Left ventricle myocardium inferior (tissue), 1 donor: ENCODE measurements at regions not wholly inside any gene's neighbourhood (a gene's known extent, or its start where the extent isn't known, plus 50 kb on each side); places are given as distances from the start of the nearest gene placed in this dataset.
A peak's percentile ranks its signal among the peaks of the same experiment; 100 is the strongest.

Source experiments
- DNase-seq: peaks from one replicate; pipeline ENCODE4 v3.0.0-alpha.2; 2020
- H3K27ac ChIP-seq: fragments of 200-600 bp; replicated peaks from 2 replicates; pipeline ENCODE4 v1.8.0; 2021
- H3K27me3 ChIP-seq: fragments of 200-600 bp; 2 replicates; pipeline ENCODE4 v1.8.0; 2021; ENCODE audit warnings: low read depth
- H3K36me3 ChIP-seq: fragments of 200-600 bp; 2 replicates; pipeline ENCODE4 v1.8.0; 2021
- H3K4me1 ChIP-seq: fragments of 200-600 bp; 2 replicates; pipeline ENCODE4 v1.8.0; 2021
- H3K4me3 ChIP-seq: fragments of 200-600 bp; 2 replicates; pipeline ENCODE4 v1.8.0; 2021; ENCODE audit warnings: mild to moderate bottlenecking, moderate library complexity
- H3K9me3 ChIP-seq: fragments of 200-600 bp; replicated peaks from 2 replicates; pipeline ENCODE4 v1.8.0; 2021
- CTCF ChIP-seq: fragments of 200-600 bp; IDR thresholded peaks from 2 replicates; pipeline ENCODE4 v1.8.0; 2021; ENCODE audit warnings: antibody characterized with exemption, mild to moderate bottlenecking, borderline replicate concordance
- intact Hi-C: fragments of 100-400 bp; cut with micrococcal nuclease; formaldehyde crosslinking; loops from one replicate; pipeline ENCODE4 v1.11.0; 2022
- donor health status: DM: no; HTN: yes; CAD: no; lungs with severe emphysema.

- intact Hi-C loops, result no loop called here
- no peak overlapping the region for H3K4me3 ChIP-seq
- no peak for TF ChIP-seq CTCF
- H3K27me3 ChIP-seq, result peaks cover 30% of the 10 kb centered on the region
- no peaks in the 10 kb centered on the region for H3K9me3 ChIP-seq
- H3K4me1 ChIP-seq, result no peaks in the 10 kb centered on the region
- no peak overlapping the region for H3K27ac ChIP-seq
- no peak for DNase-seq
- no peaks in the 10 kb centered on the region for H3K36me3 ChIP-seq
Measured at GRCh38 chr10:108904163-108904838, 1019.0 kb downstream of the XPNPEP1 start.

- DNase-seq, result no peak
- no peak for TF ChIP-seq CTCF
- Histone ChIP-seq H3K4me1 (no peaks in the 10 kb centered on the region), H3K4me3 (no peak overlapping the region), H3K27me3 (peaks cover 15% of the 10 kb centered on the region), H3K36me3 (no peaks in the 10 kb centered on the region), H3K9me3 (no peaks in the 10 kb centered on the region), H3K27ac (peak overlapping the region; percentile 11)
- intact Hi-C loops, result no loop called here
Measured at GRCh38 chr10:108902619-108903285, 1020.6 kb downstream of the XPNPEP1 start.

- DNase-seq, result no peak
- H3K4me3 ChIP-seq, result no peak overlapping the region
- no peaks in the 10 kb centered on the region for H3K4me1 ChIP-seq
- intact Hi-C loops, result no loop called here
- H3K36me3 ChIP-seq, result no peaks in the 10 kb centered on the region
- H3K27me3 ChIP-seq, result peaks cover 12% of the 10 kb centered on the region
- H3K9me3 ChIP-seq, result no peaks in the 10 kb centered on the region
- H3K27ac ChIP-seq, result peak overlapping the region; percentile 11
- no peak for TF ChIP-seq CTCF
Measured at GRCh38 chr10:108901781-108902618, 1021.3 kb downstream of the XPNPEP1 start.

- no peak overlapping the region for H3K27ac ChIP-seq
- intact Hi-C loops, result no loop called here
Measured at GRCh38 chr10:108899670-108900069, 1023.6 kb downstream of the XPNPEP1 start.

More at GRCh38 chr10:108899670-108900069, 1023.6 kb downstream of the XPNPEP1 start:
- Histone ChIP-seq H3K4me3 (no peak overlapping the region), H3K27me3 (peaks cover under 1% of the 10 kb centered on the region), H3K9me3 (no peaks in the 10 kb centered on the region), H3K36me3 (no peaks in the 10 kb centered on the region), H3K4me1 (no peaks in the 10 kb centered on the region)
- TF ChIP-seq CTCF, result no peak
- DNase-seq, result no peak
